ENCODE measurements at regions not wholly inside any gene's neighbourhood (a gene's known extent, or its start where the extent isn't known, plus 50 kb on each side); places are given as distances from the start of the nearest gene placed in this dataset.

- H3K27ac ChIP-seq (replicated peaks), result no peak overlapping the region
- no peak overlapping the region for H3K4me3 ChIP-seq (replicated peaks; ENCODE audit: insufficient read depth, low read length)
- TF ChIP-seq GABPA (IDR thresholded peaks at IDR 0.05; ENCODE audit: low read depth) (no peak), POLR2AphosphoS5 (IDR thresholded peaks at IDR 0.05; ENCODE audit: low read depth) (no peak), CTCF (IDR thresholded peaks at IDR 0.05; ENCODE audit: insufficient read depth, low read length) (no peak), SPI1 (IDR thresholded peaks at IDR 0.05; ENCODE audit: borderline replicate concordance, low read depth) (no peak), REST (IDR thresholded peaks at IDR 0.05; ENCODE audit: insufficient replicate concordance, low read depth) (no peak)
- no peaks in the 10 kb centered on the region for H3K27me3 ChIP-seq (ENCODE audit: insufficient read depth, poor library complexity, severe bottlenecking)
- DNase-seq (ENCODE audit: low read depth in 1 of 2, low spot score in 1 of 2), result no peak
Measured at GRCh38 chr2:18719978-18720775, 130.8 kb upstream of the NT5C1B start.

- DNase-seq (ENCODE audit: low read depth in 1 of 2, low spot score in 1 of 2), result no peak
- no peak for TF ChIP-seq SPI1 (IDR thresholded peaks at IDR 0.05; ENCODE audit: borderline replicate concordance, low read depth)
- TF ChIP-seq CTCF (IDR thresholded peaks at IDR 0.05; ENCODE audit: insufficient read depth, low read length), result no peak
- no peak for TF ChIP-seq REST (IDR thresholded peaks at IDR 0.05; ENCODE audit: insufficient replicate concordance, low read depth)
- TF ChIP-seq POLR2AphosphoS5 (IDR thresholded peaks at IDR 0.05; ENCODE audit: low read depth), result no peak
- no peak for TF ChIP-seq GABPA (IDR thresholded peaks at IDR 0.05; ENCODE audit: low read depth)
- H3K27ac ChIP-seq (replicated peaks), result no peak overlapping the region
- no peak overlapping the region for H3K4me3 ChIP-seq (replicated peaks; ENCODE audit: insufficient read depth, low read length)
- H3K27me3 ChIP-seq (ENCODE audit: insufficient read depth, poor library complexity, severe bottlenecking), result no peaks in the 10 kb centered on the region
Measured at GRCh38 chr2:18708203-18708715, 118.9 kb upstream of the NT5C1B start.

GRCh38 chr2:18706001-18706400, 116.6 kb upstream of the NT5C1B start:
- no peak for DNase-seq (ENCODE audit: low read depth in 1 of 2, low spot score in 1 of 2)
- Histone ChIP-seq H3K27me3 (ENCODE audit: insufficient read depth, poor library complexity, severe bottlenecking) (no peaks in the 10 kb centered on the region), H3K27ac (replicated peaks) (no peak overlapping the region), H3K4me3 (replicated peaks; ENCODE audit: insufficient read depth, low read length) (no peak overlapping the region)
- no peak for TF ChIP-seq REST (IDR thresholded peaks at IDR 0.05; ENCODE audit: insufficient replicate concordance, low read depth)
- TF ChIP-seq POLR2AphosphoS5 (IDR thresholded peaks at IDR 0.05; ENCODE audit: low read depth), result no peak
- TF ChIP-seq GABPA (IDR thresholded peaks at IDR 0.05; ENCODE audit: low read depth), result no peak
- TF ChIP-seq CTCF (IDR thresholded peaks at IDR 0.05; ENCODE audit: insufficient read depth, low read length), result no peak
- no peak for TF ChIP-seq SPI1 (IDR thresholded peaks at IDR 0.05; ENCODE audit: borderline replicate concordance, low read depth)
